ENCODE measurements at regions not wholly inside any gene's neighbourhood (a gene's known extent, or its start where the extent isn't known, plus 50 kb on each side); places are given as distances from the start of the nearest gene placed in this dataset.

DNA sequence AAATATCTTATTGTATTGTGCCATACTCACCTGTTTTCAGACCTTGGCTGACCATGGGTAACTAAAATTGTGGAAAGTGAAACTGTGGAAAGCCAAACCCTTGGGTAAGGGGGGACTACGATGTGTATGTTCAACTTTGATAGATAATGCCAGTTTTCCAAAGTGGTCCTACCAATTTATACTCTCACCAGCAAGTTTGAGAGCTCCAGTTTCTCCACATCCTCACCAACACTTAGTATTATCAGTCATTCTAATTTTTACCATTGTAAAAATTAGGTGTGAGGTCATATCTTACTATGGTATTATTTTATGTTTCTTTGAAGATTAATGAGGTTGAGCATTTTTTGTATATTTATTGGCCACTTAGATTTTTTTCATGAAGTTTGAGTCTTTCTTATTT is 346.9 kb upstream of the PODXL start:
- H3K27ac ChIP-seq = no peak overlapping the region
- no peaks in the 10 kb centered on the region for H3K4me1 ChIP-seq (ENCODE audit: low read depth, poor library complexity, severe bottlenecking)
- no peak overlapping the region for H2AFZ ChIP-seq (ENCODE audit: low read depth)
- no peak overlapping the region for H3K4me3 ChIP-seq (IDR thresholded peaks at IDR 0.05; ENCODE audit: insufficient read depth, low read depth, low read length)
- H3K4me2 ChIP-seq = no peak overlapping the region
- H3K79me2 ChIP-seq (ENCODE audit: insufficient read depth, low read depth) = no peaks in the 10 kb centered on the region
- H3K27me3 ChIP-seq (ENCODE audit: insufficient read depth, low read depth) = no peaks in the 10 kb centered on the region
- H3K36me3 ChIP-seq (ENCODE audit: insufficient read depth) = no peaks in the 10 kb centered on the region
- TF ChIP-seq, protein P1, sequence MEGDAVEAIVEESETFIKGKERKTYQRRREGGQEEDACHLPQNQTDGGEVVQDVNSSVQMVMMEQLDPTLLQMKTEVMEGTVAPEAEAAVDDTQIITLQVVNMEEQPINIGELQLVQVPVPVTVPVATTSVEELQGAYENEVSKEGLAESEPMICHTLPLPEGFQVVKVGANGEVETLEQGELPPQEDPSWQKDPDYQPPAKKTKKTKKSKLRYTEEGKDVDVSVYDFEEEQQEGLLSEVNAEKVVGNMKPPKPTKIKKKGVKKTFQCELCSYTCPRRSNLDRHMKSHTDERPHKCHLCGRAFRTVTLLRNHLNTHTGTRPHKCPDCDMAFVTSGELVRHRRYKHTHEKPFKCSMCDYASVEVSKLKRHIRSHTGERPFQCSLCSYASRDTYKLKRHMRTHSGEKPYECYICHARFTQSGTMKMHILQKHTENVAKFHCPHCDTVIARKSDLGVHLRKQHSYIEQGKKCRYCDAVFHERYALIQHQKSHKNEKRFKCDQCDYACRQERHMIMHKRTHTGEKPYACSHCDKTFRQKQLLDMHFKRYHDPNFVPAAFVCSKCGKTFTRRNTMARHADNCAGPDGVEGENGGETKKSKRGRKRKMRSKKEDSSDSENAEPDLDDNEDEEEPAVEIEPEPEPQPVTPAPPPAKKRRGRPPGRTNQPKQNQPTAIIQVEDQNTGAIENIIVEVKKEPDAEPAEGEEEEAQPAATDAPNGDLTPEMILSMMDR (conservative IDR thresholded peaks at IDR 0.05; ENCODE audit: low read depth, low read length) = no peak
- no peak overlapping the region for H3K9ac ChIP-seq
- no peaks in the 10 kb centered on the region for H4K20me1 ChIP-seq (ENCODE audit: insufficient read depth)

- H3K36me3 ChIP-seq (ENCODE audit: insufficient read depth) = no peaks in the 10 kb centered on the region
- H3K27ac ChIP-seq = no peak overlapping the region
- no peak overlapping the region for H2AFZ ChIP-seq (ENCODE audit: low read depth)
- TF ChIP-seq, protein P1 (conservative IDR thresholded peaks at IDR 0.05; ENCODE audit: low read depth, low read length) = no peak
- H3K4me3 ChIP-seq (IDR thresholded peaks at IDR 0.05; ENCODE audit: insufficient read depth, low read depth, low read length) = no peak overlapping the region
- no peaks in the 10 kb centered on the region for H3K4me1 ChIP-seq (ENCODE audit: low read depth, poor library complexity, severe bottlenecking)
- no peak overlapping the region for H3K9ac ChIP-seq
- H3K27me3 ChIP-seq (ENCODE audit: insufficient read depth, low read depth) = no peaks in the 10 kb centered on the region
- H4K20me1 ChIP-seq (ENCODE audit: insufficient read depth) = no peaks in the 10 kb centered on the region
- H3K4me2 ChIP-seq = no peak overlapping the region
- H3K79me2 ChIP-seq (ENCODE audit: insufficient read depth, low read depth) = no peaks in the 10 kb centered on the region
Observed at GRCh38 chr7:131900785-131901287, 344.4 kb upstream of the PODXL start.

DNA sequence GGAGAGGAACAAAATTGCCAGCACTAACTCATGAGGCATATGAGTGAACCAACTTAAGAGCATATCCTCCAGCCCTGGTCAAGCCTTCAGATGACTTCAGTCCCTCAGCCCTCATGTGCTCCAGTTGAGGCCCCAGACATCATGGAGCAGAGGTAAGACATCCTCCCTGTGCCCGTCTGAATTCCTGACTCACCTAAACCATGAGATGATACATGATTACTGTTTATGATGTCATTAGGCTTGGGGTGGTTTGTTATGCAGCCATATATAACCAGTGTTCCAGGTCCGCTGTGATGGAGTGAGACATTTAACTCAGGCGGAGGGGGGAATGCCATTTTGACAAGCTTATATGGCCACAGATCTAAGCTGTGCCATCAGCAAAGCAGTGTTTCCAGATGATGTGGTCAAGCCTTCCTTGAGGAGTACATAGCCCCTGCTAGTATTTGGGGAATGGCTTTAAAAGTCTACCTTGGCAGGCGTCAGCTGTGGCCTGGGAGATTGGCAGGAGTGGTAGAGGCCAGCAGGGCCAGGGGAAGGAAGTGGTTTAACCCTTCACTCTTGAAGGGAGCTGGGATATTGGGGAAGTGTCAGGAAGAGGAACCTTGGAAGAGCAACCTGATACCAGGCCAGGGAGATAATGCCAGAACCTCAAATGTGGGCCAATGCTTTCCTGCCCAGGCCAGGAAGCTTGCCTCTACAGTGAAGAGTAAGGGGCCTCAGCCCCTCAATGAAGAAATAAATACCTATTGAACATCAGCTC is 343.0 kb upstream of the PODXL start:
- no peaks in the 10 kb centered on the region for H3K79me2 ChIP-seq (ENCODE audit: insufficient read depth, low read depth)
- H3K9ac ChIP-seq = no peak overlapping the region
- H4K20me1 ChIP-seq (ENCODE audit: insufficient read depth) = no peaks in the 10 kb centered on the region
- no peak overlapping the region for H3K4me3 ChIP-seq (IDR thresholded peaks at IDR 0.05; ENCODE audit: insufficient read depth, low read depth, low read length)
- H3K4me1 ChIP-seq (ENCODE audit: low read depth, poor library complexity, severe bottlenecking) = no peaks in the 10 kb centered on the region
- H3K36me3 ChIP-seq (ENCODE audit: insufficient read depth) = no peaks in the 10 kb centered on the region
- no peaks in the 10 kb centered on the region for H3K27me3 ChIP-seq (ENCODE audit: insufficient read depth, low read depth)
- TF ChIP-seq, protein P1 (conservative IDR thresholded peaks at IDR 0.05; ENCODE audit: low read depth, low read length) = no peak
- no peak overlapping the region for H3K27ac ChIP-seq
- H3K4me2 ChIP-seq = no peak overlapping the region
- no peak overlapping the region for H2AFZ ChIP-seq (ENCODE audit: low read depth)

GRCh38 chr7:131898418-131898817 is 342.0 kb upstream of the PODXL start:
- Histone ChIP-seq H3K4me2 (no peak overlapping the region), H3K36me3 (ENCODE audit: insufficient read depth) (no peaks in the 10 kb centered on the region), H3K4me3 (IDR thresholded peaks at IDR 0.05; ENCODE audit: insufficient read depth, low read depth, low read length) (no peak overlapping the region), H3K27me3 (ENCODE audit: insufficient read depth, low read depth) (no peaks in the 10 kb centered on the region), H3K79me2 (ENCODE audit: insufficient read depth, low read depth) (no peaks in the 10 kb centered on the region), H3K27ac (no peak overlapping the region), H2AFZ (ENCODE audit: low read depth) (no peak overlapping the region), H3K9ac (no peak overlapping the region), H3K4me1 (ENCODE audit: low read depth, poor library complexity, severe bottlenecking) (no peaks in the 10 kb centered on the region), H4K20me1 (ENCODE audit: insufficient read depth) (no peaks in the 10 kb centered on the region)
- TF ChIP-seq, protein P1 (conservative IDR thresholded peaks at IDR 0.05; ENCODE audit: low read depth, low read length) = no peak
